ENCODE measurements at regions not wholly inside any gene's neighbourhood (a gene's known extent, or its start where the extent isn't known, plus 50 kb on each side); places are given as distances from the start of the nearest gene placed in this dataset.

DNA sequence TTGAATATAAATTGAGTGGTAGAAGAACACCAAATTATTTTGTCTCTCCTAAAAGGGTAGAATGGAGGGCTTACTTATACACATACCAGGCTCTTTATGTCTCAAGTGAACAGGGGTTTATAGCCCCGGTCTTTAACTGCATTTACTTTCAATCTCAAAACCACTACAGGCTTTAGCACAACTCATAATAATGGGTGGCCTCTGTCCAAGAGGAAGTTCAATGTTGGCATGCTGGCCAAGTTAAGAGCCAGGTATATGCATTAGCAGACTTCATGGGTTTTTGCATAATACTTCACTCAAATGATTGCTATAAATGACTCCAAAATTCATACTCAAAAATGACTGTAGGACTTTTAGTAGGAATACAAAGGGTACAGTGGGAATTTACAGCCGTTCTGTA is 118.5 kb upstream of the OTUD4 start:
- no peak for DNase-seq
- peaks cover 0 to 12% of the 10 kb centered on the region in 2 donors for H3K4me1 Mint-ChIP-seq
- no peak overlapping the region for H3K4me3 Mint-ChIP-seq
- H3K27me3 Mint-ChIP-seq, result peaks cover 0 to 11% of the 10 kb centered on the region in 2 donors
- no peaks in the 10 kb centered on the region for H3K9me3 Mint-ChIP-seq
- H3K36me3 Mint-ChIP-seq, result no peaks in the 10 kb centered on the region
- ATAC-seq (replicated peaks), result peak; percentile 13 to 26
- H3K27ac Mint-ChIP-seq, result no peak overlapping the region

DNA sequence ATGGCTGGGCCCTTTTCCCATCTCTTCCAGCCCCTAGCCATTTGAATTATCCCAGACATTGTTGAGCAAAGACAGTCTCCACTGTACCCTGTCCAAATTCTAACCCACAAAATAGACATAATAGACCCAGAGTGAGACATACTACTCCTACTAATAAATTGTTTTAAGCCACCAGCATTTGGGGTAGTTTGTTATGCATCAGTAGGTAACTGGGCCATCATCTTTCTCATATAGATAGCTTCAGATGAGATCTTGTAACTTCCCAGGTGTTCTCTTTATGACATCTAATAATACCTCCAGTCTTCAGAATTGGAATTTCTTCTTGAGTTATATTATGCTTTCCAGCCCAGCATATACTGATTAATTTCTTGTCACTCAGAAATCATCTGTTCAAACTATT is 117.2 kb upstream of the OTUD4 start:
- no peak overlapping the region for H3K27ac Mint-ChIP-seq
- ATAC-seq (replicated peaks) (no peak), DNase-seq (no peak)
- H3K9me3 Mint-ChIP-seq, result no peaks in the 10 kb centered on the region
- H3K4me1 Mint-ChIP-seq, result peaks cover 0 to 12% of the 10 kb centered on the region in 2 donors
- H3K27me3 Mint-ChIP-seq, result peaks cover 0 to 6% of the 10 kb centered on the region in 2 donors
- H3K36me3 Mint-ChIP-seq, result no peaks in the 10 kb centered on the region
- H3K4me3 Mint-ChIP-seq, result no peak overlapping the region

DNA sequence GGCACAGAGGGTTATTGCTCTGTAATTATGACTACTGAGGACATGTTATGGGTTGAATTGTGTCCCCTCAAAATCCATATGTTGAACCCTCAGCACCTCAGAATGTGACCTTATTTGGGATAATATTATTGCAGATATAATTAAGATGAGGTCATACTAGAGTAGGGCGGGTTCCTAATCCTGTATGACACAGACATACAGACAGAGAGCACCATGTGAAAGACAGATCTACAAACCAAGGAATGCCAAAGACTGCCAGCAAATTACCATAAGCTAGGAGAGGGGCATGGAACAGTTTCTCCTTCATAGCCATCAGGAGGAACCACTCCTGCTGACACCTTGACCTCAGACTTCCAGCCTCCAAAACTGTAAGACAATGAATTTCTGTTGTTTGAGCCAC is 115.2 kb upstream of the OTUD4 start:
- peaks cover 6 to 10% of the 10 kb centered on the region in 2 donors for H3K27me3 Mint-ChIP-seq
- H3K4me1 Mint-ChIP-seq, result peaks cover 0 to 12% of the 10 kb centered on the region in 2 donors
- H3K36me3 Mint-ChIP-seq, result no peaks in the 10 kb centered on the region
- H3K9me3 Mint-ChIP-seq, result peaks cover 5 to 6% of the 10 kb centered on the region in 2 donors
- H3K27ac Mint-ChIP-seq, result no peak overlapping the region
- H3K4me3 Mint-ChIP-seq, result no peak overlapping the region
- DNase-seq (no peak), ATAC-seq (replicated peaks) (no peak)

DNA sequence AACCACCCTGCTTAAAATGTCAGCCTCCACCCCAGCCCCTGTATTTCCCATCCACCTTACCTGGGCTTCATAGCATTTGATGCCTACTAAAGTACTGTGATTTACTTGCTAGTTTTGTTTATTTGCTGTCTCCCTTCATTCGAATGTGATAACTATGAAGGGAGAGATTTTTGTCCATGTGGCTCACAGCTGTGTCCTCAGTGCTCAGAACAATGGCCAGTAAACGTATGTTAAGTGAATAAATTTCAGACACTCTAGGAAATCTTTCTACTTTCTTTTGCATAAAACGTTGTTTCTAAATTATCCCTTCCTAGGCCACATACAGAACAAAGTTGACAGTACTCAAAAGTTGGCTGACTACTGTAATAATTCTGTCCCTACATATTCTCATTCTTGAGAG is 114.7 kb upstream of the OTUD4 start:
- H3K4me3 Mint-ChIP-seq, result no peak overlapping the region
- no peaks in the 10 kb centered on the region for H3K36me3 Mint-ChIP-seq
- H3K27ac Mint-ChIP-seq, result no peak overlapping the region
- ATAC-seq (replicated peaks) (no peak), DNase-seq (no peak)
- H3K4me1 Mint-ChIP-seq, result peaks cover 0 to 8% of the 10 kb centered on the region in 2 donors
- peaks cover 6 to 10% of the 10 kb centered on the region in 2 donors for H3K27me3 Mint-ChIP-seq
- H3K9me3 Mint-ChIP-seq, result peaks cover 5 to 6% of the 10 kb centered on the region in 2 donors

DNA sequence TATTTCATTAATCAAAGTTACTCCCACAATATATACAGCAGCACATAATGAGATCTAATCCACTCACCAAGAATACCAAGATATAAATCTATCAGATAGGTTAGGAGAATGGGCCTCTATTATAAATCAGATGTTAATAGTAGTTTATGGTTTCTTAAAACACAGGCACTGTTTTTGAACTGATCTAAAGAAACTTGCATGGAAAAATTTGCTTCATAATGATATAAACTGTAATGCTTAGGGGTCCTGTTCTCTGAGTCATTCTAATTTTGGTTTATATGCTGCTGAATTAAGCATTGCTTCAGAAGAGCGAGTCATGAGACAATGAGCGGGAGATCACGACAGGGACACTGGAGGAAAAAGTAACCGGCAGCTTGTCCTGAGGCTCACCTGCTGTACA is 113.3 kb upstream of the OTUD4 start:
- DNase-seq (no peak), ATAC-seq (replicated peaks) (no peak)
- Mint-ChIP-seq H3K36me3 (no peaks in the 10 kb centered on the region), H3K9me3 (peaks cover 5 to 6% of the 10 kb centered on the region in 2 donors), H3K27me3 (peaks cover 11 to 12% of the 10 kb centered on the region in 2 donors), H3K4me3 (no peak overlapping the region), H3K4me1 (no peaks in the 10 kb centered on the region), H3K27ac (no peak overlapping the region)

DNA sequence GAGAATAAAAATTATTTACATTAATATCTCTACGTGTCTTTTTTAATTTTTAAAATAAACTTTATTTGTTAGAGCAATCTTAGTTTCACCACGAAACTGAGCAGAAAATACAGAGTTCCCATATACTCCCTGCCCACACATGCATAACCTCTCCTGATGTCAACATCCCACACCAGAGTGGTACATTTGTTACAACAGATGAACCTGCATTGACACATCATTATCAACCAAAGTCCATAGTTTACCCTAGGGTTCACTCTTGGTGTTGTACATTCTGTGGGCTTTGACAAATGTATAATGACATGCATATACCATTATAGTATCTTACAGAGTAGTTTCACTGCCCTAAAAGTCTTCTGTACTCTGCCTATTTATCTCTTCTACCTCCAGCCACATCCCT is 110.6 kb upstream of the OTUD4 start:
- no peaks in the 10 kb centered on the region for H3K36me3 Mint-ChIP-seq
- ATAC-seq (replicated peaks), result no peak
- H3K9me3 Mint-ChIP-seq, result peaks cover 5 to 6% of the 10 kb centered on the region in 2 donors
- DNase-seq, result no peak
- H3K27me3 Mint-ChIP-seq, result peaks cover 15 to 16% of the 10 kb centered on the region in 2 donors
- no peak overlapping the region for H3K4me3 Mint-ChIP-seq
- no peak overlapping the region for H3K27ac Mint-ChIP-seq
- no peaks in the 10 kb centered on the region for H3K4me1 Mint-ChIP-seq

DNA sequence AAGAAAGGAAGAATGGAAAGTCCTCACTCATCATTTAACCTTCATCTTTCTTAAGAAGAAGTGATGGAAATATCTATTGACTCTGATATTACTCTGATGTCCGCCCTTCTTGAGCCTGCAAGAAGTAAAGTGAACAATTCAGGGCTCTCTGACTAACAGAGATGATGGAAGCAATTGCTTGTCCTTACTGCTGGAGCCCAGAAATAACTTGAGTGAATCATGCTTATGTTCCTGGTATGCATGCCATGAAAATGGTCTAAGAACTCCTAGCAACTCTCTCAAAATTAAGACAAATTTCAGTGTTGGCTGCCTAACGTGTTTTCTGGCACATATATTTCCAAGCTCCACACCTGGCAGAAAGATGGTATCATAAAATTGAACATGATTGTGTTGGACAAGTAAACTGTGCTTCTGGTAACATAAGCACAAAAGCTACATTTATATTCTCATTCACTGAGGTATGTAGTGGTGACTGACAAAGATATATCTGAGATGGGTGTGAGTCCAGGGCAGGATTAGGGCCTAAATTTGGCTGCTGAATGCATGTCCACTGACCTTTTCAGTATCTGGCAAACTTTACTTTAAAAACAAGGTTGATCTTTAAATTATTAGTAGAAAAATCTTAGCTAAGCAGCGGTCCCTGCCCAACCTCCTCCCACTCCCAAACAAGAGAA is 109.2 kb upstream of the OTUD4 start:
- Mint-ChIP-seq H3K9me3 (peaks cover 5 to 6% of the 10 kb centered on the region in 2 donors), H3K4me1 (no peaks in the 10 kb centered on the region), H3K4me3 (no peak overlapping the region), H3K27me3 (peaks cover 18 to 22% of the 10 kb centered on the region in 2 donors), H3K36me3 (no peaks in the 10 kb centered on the region), H3K27ac (no peak overlapping the region)
- ATAC-seq (replicated peaks) (no peak), DNase-seq (no peak)

DNA sequence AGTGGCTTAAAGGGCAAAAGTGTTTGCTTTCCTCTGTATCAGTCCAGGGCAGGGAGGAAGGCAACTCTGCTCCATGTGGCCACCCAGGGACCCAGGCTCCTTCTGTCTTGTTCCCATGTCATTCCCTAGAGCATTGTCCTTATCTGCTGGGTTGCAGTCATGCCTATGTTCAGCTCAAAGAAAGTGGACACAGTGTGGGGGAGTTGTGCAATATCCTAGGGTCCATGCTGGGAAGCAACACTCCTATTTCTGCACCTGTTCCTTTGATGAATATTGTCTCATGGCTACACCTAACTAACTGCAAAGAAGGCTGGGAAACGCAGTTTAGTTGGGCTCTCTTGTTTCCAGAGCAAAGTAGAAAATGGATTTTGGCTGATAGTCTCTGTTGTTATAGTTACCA is 107.0 kb upstream of the OTUD4 start:
- Mint-ChIP-seq H3K27me3 (peaks cover 18 to 22% of the 10 kb centered on the region in 2 donors), H3K27ac (no peak overlapping the region), H3K36me3 (no peaks in the 10 kb centered on the region), H3K4me3 (no peak overlapping the region), H3K9me3 (peaks cover 5 to 6% of the 10 kb centered on the region in 2 donors), H3K4me1 (no peaks in the 10 kb centered on the region)
- no peak for DNase-seq
- no peak for ATAC-seq (replicated peaks)

DNA sequence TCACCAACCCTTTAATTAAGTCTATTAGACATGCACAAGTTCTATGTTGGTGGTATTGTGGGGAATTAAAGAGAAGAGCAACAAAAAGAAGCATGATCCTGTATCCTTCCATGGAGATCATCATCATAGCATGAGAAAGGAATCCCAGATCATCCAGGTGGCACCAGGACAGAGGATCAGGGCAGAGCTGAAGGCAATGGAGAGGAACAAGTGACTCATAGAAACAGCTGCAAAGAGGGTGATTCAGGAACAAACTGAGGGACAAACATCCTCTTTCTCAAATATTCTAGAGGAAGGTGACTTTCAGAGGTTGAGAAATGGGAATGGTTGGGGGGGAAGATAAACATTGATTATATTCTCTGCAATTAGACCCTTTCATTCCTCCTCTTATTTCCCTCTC is 105.5 kb upstream of the OTUD4 start:
- H3K36me3 Mint-ChIP-seq, result no peaks in the 10 kb centered on the region
- no peak overlapping the region for H3K4me3 Mint-ChIP-seq
- peaks cover 12 to 16% of the 10 kb centered on the region in 2 donors for H3K27me3 Mint-ChIP-seq
- H3K9me3 Mint-ChIP-seq, result no peaks in the 10 kb centered on the region
- DNase-seq (no peak), ATAC-seq (replicated peaks) (no peak)
- no peak overlapping the region for H3K27ac Mint-ChIP-seq
- no peaks in the 10 kb centered on the region for H3K4me1 Mint-ChIP-seq

DNA sequence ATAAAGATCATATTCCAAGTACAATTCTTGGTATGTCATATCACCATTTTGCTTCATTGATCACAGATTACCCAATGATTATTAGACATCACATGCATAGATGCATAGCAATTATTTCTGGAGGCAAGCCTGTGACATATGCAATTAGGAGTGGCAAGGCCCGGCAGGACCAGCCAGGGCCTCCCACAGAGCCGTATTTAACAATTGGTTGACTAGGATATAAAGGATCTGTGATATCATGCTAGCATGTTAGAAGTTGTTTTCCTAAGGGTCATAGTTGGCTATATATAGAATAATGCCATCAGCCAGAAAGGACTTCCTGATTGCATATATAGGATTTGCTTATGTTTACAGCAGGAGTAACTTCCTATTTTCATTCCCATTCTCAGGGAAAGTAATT is 103.5 kb upstream of the OTUD4 start:
- Mint-ChIP-seq H3K36me3 (no peaks in the 10 kb centered on the region), H3K4me3 (no peak overlapping the region), H3K9me3 (no peaks in the 10 kb centered on the region), H3K4me1 (no peaks in the 10 kb centered on the region), H3K27me3 (peaks cover 12% of the 10 kb centered on the region in 2 donors), H3K27ac (no peak overlapping the region)
- ATAC-seq (replicated peaks) (no peak), DNase-seq (no peak)

DNA sequence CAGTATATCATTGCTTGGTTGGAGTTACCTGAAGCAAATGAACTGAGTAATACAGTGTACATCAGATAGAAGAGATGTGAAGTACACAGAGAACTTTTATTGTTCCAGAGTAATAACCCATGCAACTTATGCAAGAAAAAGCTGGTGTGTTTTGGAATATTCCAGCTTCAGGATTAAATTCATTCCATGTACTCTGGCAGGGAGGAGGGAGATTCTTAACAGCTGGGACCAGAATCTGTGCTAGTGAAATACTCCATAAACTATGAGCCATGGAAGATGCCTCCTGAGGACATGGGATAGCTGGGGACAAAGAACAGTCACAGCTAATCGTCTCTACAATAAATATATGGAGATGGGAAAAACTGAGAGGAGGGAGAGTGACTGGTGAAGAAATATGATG is 101.6 kb upstream of the OTUD4 start:
- H3K36me3 Mint-ChIP-seq, result no peaks in the 10 kb centered on the region
- no peaks in the 10 kb centered on the region for H3K4me1 Mint-ChIP-seq
- H3K27me3 Mint-ChIP-seq, result peaks cover 11% of the 10 kb centered on the region in 2 donors
- DNase-seq (no peak), ATAC-seq (replicated peaks) (no peak)
- H3K4me3 Mint-ChIP-seq, result no peak overlapping the region
- no peak overlapping the region for H3K27ac Mint-ChIP-seq
- no peaks in the 10 kb centered on the region for H3K9me3 Mint-ChIP-seq

DNA sequence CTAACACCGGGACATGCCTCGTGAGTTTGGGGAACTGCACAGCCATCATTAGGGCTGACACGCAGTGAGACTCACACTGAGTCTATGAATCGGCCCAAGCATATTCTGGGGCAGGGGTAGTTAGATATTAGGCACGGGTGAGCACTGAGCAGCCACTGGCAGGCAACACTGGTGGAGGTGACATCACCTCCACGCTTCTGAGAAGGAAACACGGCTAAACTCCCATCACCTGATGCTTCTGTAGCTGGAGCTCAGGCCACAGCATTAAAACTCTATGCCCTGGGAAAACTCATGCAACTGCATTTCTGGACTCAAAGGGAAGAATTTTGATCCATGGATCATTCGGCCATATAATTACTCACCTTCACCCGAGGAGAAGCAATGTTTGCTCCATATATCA is 100.8 kb upstream of the OTUD4 start:
- no peak overlapping the region for H3K27ac Mint-ChIP-seq
- no peak overlapping the region for H3K4me3 Mint-ChIP-seq
- ATAC-seq (replicated peaks), result no peak
- no peaks in the 10 kb centered on the region for H3K36me3 Mint-ChIP-seq
- peaks cover 11 to 12% of the 10 kb centered on the region in 2 donors for H3K27me3 Mint-ChIP-seq
- no peaks in the 10 kb centered on the region for H3K4me1 Mint-ChIP-seq
- no peaks in the 10 kb centered on the region for H3K9me3 Mint-ChIP-seq
- no peak for DNase-seq

DNA sequence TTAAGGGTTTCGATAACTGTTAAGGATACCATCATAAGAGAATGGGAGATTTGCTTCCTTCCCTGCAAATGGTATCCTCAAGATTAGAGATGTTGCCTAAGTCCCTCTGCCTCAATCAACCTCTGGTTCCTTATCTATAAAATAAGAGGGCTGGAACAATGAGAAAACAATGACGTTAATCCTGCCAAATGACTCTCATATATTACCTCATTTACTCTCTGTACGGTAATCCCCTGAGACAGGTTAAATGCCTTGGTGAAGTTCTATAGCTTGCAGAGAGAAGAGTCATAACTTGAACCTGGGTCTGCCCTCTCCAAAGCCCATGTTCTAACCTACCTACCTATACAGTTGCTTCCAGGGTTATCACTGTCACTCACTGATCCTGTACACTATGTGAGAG is 100.2 kb upstream of the OTUD4 start:
- Mint-ChIP-seq H3K4me1 (no peaks in the 10 kb centered on the region), H3K36me3 (no peaks in the 10 kb centered on the region), H3K27ac (no peak overlapping the region), H3K4me3 (no peak overlapping the region), H3K9me3 (no peaks in the 10 kb centered on the region), H3K27me3 (peaks cover 10% of the 10 kb centered on the region in 2 donors)
- no peak for DNase-seq
- ATAC-seq (replicated peaks), result no peak

DNA sequence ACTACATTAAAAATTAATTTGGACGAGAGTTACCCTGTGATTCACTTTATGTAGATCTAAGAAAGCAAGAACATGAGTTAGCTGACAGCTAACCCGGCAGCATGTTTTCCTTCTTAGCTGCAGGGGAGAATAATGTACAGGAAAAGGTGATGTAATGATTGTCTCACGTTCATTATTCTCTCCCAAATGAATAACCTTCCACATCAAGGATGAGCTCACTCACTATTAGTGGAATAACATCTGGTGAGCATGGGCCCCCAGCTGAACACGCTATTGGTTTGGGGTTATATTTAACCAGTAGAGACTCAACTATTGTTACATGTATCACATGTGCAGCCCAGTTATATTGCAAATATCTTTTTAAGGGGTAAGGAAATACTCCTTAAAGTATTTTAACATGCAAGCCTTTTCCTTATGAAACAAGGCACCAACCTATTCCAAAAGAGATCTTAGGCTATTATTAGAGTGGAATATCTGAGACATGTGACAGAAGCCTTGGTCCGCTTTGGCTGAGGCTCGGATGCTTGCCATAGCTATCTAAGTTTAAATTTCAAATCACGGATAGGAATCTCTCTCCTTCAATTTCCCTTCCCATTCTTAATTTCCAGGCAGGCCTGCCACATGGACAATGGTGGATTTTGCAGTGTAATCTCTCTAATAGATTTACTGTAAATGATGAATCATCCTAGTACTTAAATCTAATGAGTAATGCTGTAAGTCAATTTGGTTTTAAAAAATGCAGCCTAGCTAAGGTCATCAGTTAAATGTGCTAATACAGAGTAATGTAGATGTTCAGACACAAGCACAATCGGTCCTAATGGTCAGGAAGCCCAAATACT is 99.0 kb upstream of the OTUD4 start:
- H3K27me3 Mint-ChIP-seq, result peaks cover 4 to 6% of the 10 kb centered on the region in 2 donors
- H3K4me3 Mint-ChIP-seq, result no peak overlapping the region
- ATAC-seq (replicated peaks) (no peak), DNase-seq (no peak)
- no peaks in the 10 kb centered on the region for H3K4me1 Mint-ChIP-seq
- no peaks in the 10 kb centered on the region for H3K36me3 Mint-ChIP-seq
- H3K9me3 Mint-ChIP-seq, result no peaks in the 10 kb centered on the region
- H3K27ac Mint-ChIP-seq, result no peak overlapping the region

Measured in stimulated activated naive B cell treated with anti-CD40 and anti-IgM and Interleukin-4, amounts not matched to agents 10 μg/mL and 1 μg/mL and 100 μg/mL, for 72 hours (primary cell).